Fibroblast of the aortic adventitia (primary cell): ENCODE measurements at regions not wholly inside any gene's neighbourhood (a gene's known extent, or its start where the extent isn't known, plus 50 kb on each side); places are given as distances from the start of the nearest gene placed in this dataset.
"Not testable (repeated sequence)": the region's sequence is repeated elsewhere in the genome, so short reads cannot be mapped to it uniquely, and the experiment has no call there.

Source experiments
- DNase-seq: peaks from one replicate; pipeline ENCODE4 v3.0.0-alpha.2; 2010; ENCODE audit warnings: low read depth
- H3K4me3 ChIP-seq: 2 replicates; pipeline ENCODE4 v1.5.1; 2011; ENCODE audit warnings: low read depth, mild to moderate bottlenecking, control low read depth, low read length, moderate library complexity
- CTCF ChIP-seq: IDR thresholded peaks from 2 replicates; pipeline ENCODE4 v1.5.1; 2011; ENCODE audit warnings: mild to moderate bottlenecking, low read length, control low read depth, inconsistent platforms; ENCODE audit not compliant: insufficient read depth

DNA sequence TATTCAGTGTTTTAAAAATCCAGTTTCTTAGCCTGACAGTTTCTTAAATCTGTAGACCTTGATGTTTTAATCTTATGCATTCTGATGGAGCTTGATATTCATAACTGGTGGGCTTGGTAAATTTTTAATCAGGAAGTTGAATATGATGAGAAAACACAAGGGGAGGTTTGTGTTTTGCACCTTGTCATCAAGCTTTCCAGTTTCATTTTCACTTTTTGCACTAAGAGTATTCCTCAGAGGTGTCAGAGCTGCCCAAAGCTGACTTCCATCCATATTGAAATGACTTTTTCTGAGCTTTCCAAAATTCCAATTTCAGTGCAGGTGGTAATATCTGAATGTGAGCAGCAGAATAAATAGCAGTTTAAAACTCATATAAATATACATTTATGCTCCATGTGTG, 555.0 kb upstream of the RBFOX1 start:
- DNase-seq, result no peak
- TF ChIP-seq CTCF, result no peak
- no peak overlapping the region for H3K4me3 ChIP-seq

DNA sequence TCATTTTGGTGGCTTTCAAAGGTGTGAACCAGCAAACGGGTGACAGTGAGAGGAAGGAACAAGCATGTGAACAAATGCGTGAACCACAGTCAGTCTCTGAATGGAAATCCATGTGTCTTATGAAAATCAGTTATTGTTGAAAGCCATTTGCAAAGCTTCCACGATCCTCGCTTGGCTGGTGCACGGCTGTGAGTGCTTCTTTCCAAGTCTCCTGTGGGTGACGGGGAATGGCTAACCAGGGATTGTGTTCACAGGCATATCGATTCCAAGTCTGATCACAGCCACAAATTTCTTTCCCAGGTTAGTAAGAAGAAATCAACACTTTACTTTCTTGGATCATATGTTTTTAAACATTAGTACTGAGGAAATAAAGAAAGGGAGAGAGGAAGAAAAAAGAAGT, 556.9 kb upstream of the RBFOX1 start:
- no peak for DNase-seq
- TF ChIP-seq CTCF, result no peak
- H3K4me3 ChIP-seq, result no peak overlapping the region

GRCh38 chr16:6771956-6772355, 560.7 kb upstream of the RBFOX1 start:
- DNase-seq, result no peak
- TF ChIP-seq CTCF, result no peak

DNA sequence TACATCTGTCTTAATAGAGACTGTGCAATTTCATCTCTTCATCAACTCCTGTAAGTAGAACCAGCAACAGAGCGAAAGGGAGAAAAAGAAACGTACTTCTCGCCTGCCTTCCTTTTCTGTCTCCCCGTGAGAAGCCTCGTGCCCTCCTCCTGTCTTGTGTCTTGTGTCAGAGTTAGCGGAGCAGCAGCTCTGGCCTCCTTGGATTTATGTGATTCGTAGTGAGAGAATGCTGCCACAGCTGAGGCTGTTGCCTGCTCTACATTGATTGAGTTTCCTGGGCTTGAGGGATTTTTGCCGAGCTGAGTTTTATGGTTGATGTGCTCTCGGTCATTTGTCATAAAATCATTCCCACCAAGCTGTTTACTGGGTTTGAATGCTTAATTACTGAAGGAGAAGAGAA, 579.1 kb upstream of the RBFOX1 start:
- H3K4me3 ChIP-seq, result no peak overlapping the region
- TF ChIP-seq CTCF, result no peak
- no peak for DNase-seq

More at GRCh38 chr16:6771956-6772355, 560.7 kb upstream of the RBFOX1 start:
- no peak overlapping the region for H3K4me3 ChIP-seq

- H3K4me3 ChIP-seq, result no peak overlapping the region
- no peak for TF ChIP-seq CTCF
- DNase-seq, result no peak
These were observed 581.5 kb upstream of the RBFOX1 start for GRCh38 chr16:6751191-6751590.

GRCh38 chr16:6749698-6750097, 582.9 kb upstream of the RBFOX1 start:
- TF ChIP-seq CTCF, result no peak
- no peak for DNase-seq
- no peak overlapping the region for H3K4me3 ChIP-seq

DNA sequence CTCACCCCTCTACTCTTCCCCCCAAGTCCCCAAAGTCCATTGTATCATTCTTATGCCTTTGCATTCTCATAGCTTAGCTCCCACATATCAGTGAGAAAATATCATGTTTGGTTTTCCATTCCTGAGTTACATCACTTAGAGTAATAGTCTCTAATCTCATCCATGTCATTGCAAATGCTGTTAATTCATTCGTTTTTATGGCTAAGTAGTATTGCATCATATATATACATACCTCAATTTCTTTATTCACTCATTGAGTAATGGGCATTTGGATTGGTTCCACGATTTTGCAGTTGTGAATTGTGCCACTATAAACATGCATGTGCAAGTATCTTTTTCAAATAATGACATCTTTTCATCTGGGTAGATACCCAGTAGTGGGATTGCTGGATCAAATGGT, 596.3 kb upstream of the RBFOX1 start:
- not testable (repeated sequence) for DNase-seq, H3K4me3 ChIP-seq
